ENCODE measurements at regions not wholly inside any gene's neighbourhood (a gene's known extent, or its start where the extent isn't known, plus 50 kb on each side); places are given as distances from the start of the nearest gene placed in this dataset.

DNA sequence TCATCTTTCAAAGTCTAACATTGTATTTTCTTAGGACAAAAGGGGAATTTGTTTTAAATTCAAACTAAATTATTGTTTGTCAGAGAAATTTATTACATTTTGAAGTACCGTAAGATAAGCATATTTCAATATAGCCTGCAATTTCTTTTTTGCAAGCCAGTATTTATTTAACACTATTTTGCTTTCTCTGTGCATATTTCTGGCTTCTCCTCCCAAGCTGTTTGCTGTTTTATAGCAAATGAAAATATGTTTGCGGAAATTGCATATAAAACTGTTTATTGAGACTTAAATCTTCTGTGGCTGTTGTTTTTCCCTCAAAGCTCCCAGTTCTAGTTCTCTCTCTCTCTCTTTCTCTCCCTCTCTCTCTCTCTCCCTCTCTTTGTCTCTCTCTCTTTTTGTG is 866.8 kb downstream of the FAM181B start:
- TF ChIP-seq, protein P1, sequence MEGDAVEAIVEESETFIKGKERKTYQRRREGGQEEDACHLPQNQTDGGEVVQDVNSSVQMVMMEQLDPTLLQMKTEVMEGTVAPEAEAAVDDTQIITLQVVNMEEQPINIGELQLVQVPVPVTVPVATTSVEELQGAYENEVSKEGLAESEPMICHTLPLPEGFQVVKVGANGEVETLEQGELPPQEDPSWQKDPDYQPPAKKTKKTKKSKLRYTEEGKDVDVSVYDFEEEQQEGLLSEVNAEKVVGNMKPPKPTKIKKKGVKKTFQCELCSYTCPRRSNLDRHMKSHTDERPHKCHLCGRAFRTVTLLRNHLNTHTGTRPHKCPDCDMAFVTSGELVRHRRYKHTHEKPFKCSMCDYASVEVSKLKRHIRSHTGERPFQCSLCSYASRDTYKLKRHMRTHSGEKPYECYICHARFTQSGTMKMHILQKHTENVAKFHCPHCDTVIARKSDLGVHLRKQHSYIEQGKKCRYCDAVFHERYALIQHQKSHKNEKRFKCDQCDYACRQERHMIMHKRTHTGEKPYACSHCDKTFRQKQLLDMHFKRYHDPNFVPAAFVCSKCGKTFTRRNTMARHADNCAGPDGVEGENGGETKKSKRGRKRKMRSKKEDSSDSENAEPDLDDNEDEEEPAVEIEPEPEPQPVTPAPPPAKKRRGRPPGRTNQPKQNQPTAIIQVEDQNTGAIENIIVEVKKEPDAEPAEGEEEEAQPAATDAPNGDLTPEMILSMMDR (conservative IDR thresholded peaks at IDR 0.05 in 1 of 2, IDR thresholded peaks at IDR 0.05 in 1 of 2; ENCODE audit: extremely low read depth in 1 of 2, insufficient read depth in 1 of 2, low read depth in 1 of 2, low read length in 2 of 2), result no peak
- no peak for TF ChIP-seq EZH2 (IDR thresholded peaks at IDR 0.05; ENCODE audit: borderline replicate concordance, low read length)

Measured in mammary epithelial cell (primary cell).